Stimulated activated CD4-positive, alpha-beta T cell treated with anti-CD3 and anti-CD28 coated beads, TNF-alpha, amount 100 ng/mL, for 1 hour (primary cell): ENCODE measurements at regions not wholly inside any gene's neighbourhood (a gene's known extent, or its start where the extent isn't known, plus 50 kb on each side); places are given as distances from the start of the nearest gene placed in this dataset.

Experiments used
- DNase-seq, 3 donors: peaks; one replicate each; pipeline ENCODE4 v3.0.0-alpha.2; 2020; ENCODE audit warnings: low read depth in 3 of 3, low spot score in 1 of 3

DNA sequence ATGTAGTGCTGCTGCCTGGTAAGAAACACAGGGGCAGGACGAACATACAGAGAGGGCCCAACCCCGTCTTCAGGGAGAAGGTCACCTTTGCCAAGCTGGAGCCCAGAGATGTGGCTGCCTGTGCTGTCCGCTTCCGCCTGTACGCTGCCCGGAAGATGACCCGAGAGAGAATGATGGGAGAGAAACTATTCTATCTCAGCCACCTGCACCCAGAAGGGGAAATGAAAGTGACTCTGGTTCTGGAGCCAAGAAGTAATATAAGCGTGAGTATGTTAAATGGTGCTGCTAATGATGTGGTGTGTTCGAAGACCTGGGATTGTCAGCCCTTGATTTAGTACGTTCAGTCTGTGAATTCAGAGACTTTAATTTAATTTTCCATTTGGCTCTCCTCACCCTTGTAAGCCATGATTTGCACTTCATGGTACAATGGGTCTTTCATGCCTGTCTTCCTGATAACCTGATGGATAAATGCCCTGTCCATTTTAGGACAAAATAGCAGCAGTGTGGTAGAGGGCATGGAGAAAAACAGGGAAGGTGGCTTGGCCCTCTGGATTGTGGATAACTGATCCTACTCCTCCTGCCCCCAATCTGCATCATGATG, 318.9 kb downstream of the SNAPC1 start:
- no peak for DNase-seq

DNA sequence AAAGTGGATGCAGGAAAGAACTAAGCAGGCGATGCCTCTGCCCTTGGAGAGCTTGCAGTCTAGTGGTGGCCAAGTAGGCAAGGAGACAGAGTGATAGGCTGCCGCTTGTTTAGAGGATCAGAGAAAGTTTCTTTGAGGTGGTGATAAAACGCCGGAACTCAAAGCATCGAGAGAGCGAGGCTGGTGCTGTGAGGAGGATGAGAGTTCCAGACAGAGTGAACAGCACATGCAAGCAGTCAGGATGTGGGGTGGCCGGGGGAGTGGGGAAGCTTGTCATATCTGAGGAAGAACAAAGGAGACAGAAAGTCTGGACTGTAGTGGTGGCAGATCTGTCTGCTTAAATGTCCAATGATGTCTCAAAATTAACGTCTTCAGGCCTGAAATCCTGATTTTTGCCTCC, 319.7 kb downstream of the SNAPC1 start:
- DNase-seq: no peak

- DNase-seq: no peak
These were observed 320.6 kb downstream of the SNAPC1 start for GRCh38 chr14:62082779-62083178.

DNA sequence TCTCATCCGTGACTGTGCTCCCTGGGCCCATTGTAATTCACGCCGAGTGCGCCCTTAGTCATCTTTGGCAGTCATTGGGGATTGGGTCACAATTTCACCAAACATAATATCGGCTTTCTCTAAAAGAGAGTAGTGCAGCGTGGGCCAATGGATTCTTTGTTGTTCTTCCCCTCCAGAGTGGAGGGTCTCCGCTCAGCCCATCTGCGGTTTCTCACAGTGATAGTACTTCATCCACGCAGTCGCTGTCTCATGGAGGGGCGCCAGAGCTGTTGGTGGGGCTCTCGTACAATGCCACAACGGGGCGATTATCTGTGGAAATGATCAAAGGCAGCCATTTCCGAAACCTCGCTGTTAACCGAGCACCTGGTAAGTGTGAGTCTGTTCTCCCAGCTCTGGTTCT, 321.8 kb downstream of the SNAPC1 start:
- DNase-seq: no peak

DNA sequence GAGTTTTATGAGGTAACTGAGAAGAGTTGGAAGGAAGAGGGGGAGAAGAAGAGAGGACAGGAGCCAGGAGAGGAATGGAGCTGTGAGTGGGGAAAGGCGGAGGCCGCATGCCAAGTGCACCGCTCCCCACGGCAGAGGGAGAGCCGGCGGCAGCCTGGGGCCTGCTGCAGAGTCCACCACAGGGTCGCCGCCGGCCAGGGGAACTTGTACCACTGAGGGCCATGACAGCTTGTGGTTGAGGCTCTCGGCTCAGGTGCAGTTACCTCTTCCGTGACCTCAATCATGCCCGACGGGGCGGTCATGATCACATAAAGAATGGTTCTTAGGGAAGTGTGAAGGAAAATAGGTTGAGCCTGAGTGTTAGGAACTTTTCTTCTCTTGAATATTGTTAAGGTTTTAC, 325.0 kb downstream of the SNAPC1 start:
- DNase-seq: no peak

- no peak for DNase-seq
These were observed 331.5 kb downstream of the SNAPC1 start for GRCh38 chr14:62093736-62094135.

GRCh38 chr14:62097072-62097471, 334.9 kb downstream of the SNAPC1 start:
- no peak for DNase-seq

GRCh38 chr14:62097824-62098223, 335.6 kb downstream of the SNAPC1 start:
- no peak for DNase-seq

DNA sequence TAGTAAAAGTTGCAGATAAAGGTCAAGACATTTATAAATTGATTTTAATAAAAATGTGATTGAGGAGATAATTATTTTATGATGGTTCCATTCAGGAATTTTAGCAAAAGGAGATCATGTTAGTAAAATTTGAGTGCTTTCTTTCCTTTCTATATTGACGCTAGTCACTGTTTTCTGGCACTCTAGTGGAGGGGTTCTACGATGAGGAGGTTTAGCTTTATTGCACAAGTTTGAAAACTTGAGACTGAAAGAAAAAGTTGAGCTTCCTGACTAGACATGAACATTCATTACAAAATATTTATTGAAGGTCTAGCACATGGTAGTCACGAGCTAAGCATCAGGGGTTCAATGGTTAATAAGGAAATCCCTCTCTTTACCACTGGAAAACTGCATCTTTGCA, 336.1 kb downstream of the SNAPC1 start:
- DNase-seq: no peak

DNA sequence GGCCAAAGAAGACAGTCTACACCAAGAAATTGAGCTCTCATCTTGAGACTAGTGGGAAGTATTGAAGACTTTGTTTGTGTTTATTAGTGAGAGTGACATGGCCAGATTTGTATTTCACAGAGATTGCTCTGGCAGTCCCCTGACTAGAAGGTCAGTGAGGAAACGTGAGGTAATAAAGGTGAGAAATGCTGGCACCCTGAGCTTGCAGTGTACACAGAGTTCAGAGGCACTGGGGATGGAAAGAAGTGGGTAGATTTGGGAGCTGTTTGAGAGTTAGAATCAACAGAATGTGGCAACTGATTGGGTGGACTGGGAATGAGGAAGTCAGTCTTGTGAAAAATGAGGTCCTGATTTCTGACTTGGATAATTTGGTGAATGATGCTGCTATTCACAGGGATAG, 336.9 kb downstream of the SNAPC1 start:
- DNase-seq: no peak

GRCh38 chr14:62101189-62101588, 339.0 kb downstream of the SNAPC1 start:
- DNase-seq: no peak

GRCh38 chr14:62101673-62102348, 339.6 kb downstream of the SNAPC1 start:
- no peak for DNase-seq

DNA sequence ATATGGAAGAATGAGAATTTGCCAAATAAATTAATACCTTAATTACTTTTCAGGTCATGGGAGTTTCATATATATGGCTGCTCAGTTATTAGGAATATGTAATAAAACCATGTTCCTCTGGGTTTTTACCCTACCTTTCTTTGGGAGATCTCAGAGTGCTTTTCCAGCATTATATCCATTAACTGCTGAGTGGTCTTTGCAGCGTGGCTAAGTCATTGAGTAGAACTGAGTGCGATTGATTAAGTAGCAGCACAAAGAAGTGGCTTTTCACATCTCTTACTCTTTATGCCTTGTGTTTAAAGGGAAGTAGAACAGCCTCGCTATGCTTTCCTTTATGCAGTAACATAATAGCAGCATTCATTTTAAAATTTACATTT, 340.1 kb downstream of the SNAPC1 start:
- no peak for DNase-seq

- no peak for DNase-seq
These were observed 341.2 kb downstream of the SNAPC1 start for GRCh38 chr14:62103464-62103863.

DNA sequence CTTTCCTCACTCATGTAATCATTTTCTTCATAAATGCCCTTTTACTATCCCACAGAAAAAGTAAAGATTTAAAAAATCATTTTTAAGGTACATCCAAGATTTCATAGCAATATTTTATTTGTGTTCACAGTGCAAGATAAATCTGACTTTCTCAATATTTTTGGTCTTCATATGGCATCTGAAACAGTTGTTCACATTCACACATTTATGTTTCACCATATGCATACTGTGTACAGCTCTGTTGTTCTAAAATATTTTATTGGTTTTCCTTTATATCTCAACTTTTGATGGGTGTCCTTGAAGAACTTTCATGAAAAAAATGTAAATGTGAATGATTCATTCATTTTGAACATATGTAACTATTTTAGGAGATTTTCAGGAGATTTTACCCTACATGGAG, 348.7 kb downstream of the SNAPC1 start:
- DNase-seq: no peak

DNA sequence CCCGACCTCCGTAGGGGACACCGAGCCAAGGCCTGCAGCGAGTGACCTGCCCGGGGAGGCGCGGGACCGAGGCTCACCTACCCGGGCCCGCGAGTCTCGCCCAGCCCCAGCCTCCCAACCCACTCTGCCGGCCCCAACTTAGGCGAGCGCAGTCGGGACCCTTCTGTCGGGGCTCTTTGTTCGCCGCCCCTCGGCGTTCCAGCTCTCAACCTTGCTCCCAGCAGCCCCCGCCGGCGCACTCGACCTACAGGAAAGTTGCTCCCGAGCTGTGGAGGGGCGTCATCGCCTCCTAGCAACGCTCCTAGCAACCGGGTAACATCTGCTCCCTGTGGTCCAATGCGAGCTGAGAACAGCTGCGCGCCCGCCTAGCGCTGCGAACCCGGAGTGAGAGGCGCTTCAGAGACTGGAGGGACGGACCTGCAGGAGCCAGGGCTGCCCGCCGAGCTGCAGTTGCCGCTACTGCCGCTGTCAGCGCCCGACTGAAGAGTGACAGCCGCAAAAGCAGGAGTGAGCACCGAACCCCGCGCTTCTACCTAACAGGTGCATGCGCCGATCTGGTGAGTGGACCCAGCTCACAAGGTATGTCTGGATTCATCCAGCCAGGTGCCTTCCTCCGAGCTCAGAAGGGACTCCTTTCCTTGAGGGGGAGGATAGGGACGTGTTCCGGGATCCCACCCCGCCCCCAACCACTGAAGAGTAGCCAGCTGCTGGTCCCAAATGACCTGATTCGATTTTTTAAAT, 355.0 kb downstream of the SNAPC1 start:
- peak; percentile 6 to 41 (median 7) for DNase-seq

DNA sequence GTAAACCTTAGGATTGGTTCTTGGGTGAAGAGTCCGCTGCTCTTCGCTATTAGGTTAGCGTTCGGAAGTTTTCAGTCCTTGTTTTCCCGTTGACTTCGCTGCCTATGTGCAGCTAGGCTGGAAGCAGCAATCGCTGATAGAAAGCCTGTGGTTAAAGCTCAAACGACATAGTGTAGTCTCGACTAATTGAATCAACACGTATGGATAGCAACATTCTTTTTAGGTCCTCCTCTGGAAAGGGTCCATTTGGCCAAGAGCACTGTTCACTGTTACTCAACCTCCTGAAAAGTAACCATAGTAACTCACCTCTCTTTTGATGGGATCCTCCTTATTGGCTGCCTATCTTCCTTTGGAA, 355.5 kb downstream of the SNAPC1 start:
- no peak for DNase-seq

DNA sequence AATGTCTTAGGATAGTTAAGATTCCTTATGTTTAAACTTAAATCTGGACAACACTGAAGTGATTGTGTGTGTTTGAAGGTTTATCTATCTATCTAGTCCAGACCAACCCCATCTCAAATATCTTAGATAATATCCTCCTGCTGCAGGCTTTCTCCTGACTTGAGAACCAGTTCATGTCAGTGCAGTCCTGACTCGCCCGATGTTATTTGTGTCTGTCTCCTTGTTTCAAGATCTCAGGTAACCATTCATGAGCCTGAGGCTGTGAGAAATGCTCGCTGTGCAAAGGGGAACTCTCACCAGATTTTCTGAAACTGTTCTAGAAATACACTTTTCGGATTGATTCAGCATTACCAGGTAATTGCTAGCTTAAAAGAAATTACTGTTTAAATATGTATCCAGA, 356.2 kb downstream of the SNAPC1 start:
- no peak for DNase-seq

GRCh38 chr14:62118871-62119270, 356.7 kb downstream of the SNAPC1 start:
- DNase-seq: no peak

- DNase-seq: no peak
These were observed 361.7 kb downstream of the SNAPC1 start for GRCh38 chr14:62123961-62124360.

GRCh38 chr14:62125793-62126192, 363.6 kb downstream of the SNAPC1 start:
- DNase-seq: no peak

- DNase-seq: no peak
These were observed 364.8 kb downstream of the SNAPC1 start for GRCh38 chr14:62126879-62127478.
